Right lobe of liver (tissue), 4 donors: ENCODE measurements at regions not wholly inside any gene's neighbourhood (a gene's known extent, or its start where the extent isn't known, plus 50 kb on each side); places are given as distances from the start of the nearest gene placed in this dataset.

Source experiments
- CTCF ChIP-seq, 4 donors: fragments of 200-600 bp in 3 of 4; fragments of 450-650 bp in 1 of 4; IDR thresholded peaks; one replicate each; pipeline versions ENCODE4 v1.5.1 to v1.8.0; 2016 to 2022; ENCODE audit warnings: antibody characterized with exemption in 4 of 4, mild to moderate bottlenecking in 2 of 4
- POLR2A ChIP-seq: fragments of 450-650 bp; IDR thresholded peaks from one replicate; pipeline ENCODE4 v1.6.1; 2017; ENCODE audit warnings: antibody characterized with exemption, mild to moderate bottlenecking
- donor health status: DM: no; HTN: no; CAD: no.
- donor health status: DM: no; HTN: no; CAD: no.
- donor health status: DM: no; HTN: yes; CAD: no.

- TF ChIP-seq POLR2A = no peak
- no peak for TF ChIP-seq CTCF (IDR thresholded peaks at IDR 0.05)
Observed at GRCh38 chr6:51147756-51148155, 329.1 kb downstream of the TFAP2B start.
